Uterus (tissue), 2 donors: ENCODE measurements at regions not wholly inside any gene's neighbourhood (a gene's known extent, or its start where the extent isn't known, plus 50 kb on each side); places are given as distances from the start of the nearest gene placed in this dataset.

Experiments used
- POLR2A ChIP-seq, 2 donors: fragments of 450-650 bp; IDR thresholded peaks; one replicate each; pipeline ENCODE4 v1.6.1; 2016; ENCODE audit warnings: antibody characterized with exemption in 2 of 2, mild to moderate bottlenecking in 1 of 2, moderate library complexity in 1 of 2
- TF ChIP-seq, protein P1 (sequence below), 4 experiments: fragments of 200-600 bp in 2 of 4; fragments of 450-650 bp in 2 of 4; sonication (generic) in 2 of 4; IDR thresholded peaks; one replicate each; pipeline ENCODE4 v1.5.1; 2016 to 2019; ENCODE audit warnings: antibody characterized with exemption in 4 of 4, mild to moderate bottlenecking in 2 of 4, moderate library complexity in 1 of 4

- TF ChIP-seq, protein P1, sequence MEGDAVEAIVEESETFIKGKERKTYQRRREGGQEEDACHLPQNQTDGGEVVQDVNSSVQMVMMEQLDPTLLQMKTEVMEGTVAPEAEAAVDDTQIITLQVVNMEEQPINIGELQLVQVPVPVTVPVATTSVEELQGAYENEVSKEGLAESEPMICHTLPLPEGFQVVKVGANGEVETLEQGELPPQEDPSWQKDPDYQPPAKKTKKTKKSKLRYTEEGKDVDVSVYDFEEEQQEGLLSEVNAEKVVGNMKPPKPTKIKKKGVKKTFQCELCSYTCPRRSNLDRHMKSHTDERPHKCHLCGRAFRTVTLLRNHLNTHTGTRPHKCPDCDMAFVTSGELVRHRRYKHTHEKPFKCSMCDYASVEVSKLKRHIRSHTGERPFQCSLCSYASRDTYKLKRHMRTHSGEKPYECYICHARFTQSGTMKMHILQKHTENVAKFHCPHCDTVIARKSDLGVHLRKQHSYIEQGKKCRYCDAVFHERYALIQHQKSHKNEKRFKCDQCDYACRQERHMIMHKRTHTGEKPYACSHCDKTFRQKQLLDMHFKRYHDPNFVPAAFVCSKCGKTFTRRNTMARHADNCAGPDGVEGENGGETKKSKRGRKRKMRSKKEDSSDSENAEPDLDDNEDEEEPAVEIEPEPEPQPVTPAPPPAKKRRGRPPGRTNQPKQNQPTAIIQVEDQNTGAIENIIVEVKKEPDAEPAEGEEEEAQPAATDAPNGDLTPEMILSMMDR (IDR thresholded peaks at IDR 0.05), result no peak
- TF ChIP-seq POLR2A (IDR thresholded peaks at IDR 0.05), result no peak
Observed at GRCh38 chr5:152844713-152845112, 439.6 kb upstream of the NMUR2 start.
